ENCODE measurements at regions not wholly inside any gene's neighbourhood (a gene's known extent, or its start where the extent isn't known, plus 50 kb on each side); places are given as distances from the start of the nearest gene placed in this dataset.

DNA sequence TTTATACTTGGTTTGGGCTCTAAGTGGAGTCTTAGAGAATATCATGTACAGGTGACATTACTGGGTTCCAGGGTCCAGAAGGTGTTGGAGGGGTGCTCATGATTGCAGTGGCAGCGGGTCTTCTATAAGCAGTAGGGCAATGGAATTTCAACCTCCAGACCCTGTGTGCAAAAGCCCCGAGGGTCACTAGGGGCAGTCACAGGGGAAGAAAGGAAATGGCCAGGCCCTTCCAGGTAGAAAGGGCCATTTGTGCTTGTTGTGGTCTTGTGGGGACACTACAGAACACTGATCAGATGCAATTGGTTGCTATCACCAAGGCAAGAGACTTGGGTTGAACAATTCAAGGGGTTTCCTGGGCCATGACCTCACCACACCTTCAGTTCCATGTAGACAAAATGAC is 283.4 kb downstream of the GADD45G start:
- TF ChIP-seq, protein P1, sequence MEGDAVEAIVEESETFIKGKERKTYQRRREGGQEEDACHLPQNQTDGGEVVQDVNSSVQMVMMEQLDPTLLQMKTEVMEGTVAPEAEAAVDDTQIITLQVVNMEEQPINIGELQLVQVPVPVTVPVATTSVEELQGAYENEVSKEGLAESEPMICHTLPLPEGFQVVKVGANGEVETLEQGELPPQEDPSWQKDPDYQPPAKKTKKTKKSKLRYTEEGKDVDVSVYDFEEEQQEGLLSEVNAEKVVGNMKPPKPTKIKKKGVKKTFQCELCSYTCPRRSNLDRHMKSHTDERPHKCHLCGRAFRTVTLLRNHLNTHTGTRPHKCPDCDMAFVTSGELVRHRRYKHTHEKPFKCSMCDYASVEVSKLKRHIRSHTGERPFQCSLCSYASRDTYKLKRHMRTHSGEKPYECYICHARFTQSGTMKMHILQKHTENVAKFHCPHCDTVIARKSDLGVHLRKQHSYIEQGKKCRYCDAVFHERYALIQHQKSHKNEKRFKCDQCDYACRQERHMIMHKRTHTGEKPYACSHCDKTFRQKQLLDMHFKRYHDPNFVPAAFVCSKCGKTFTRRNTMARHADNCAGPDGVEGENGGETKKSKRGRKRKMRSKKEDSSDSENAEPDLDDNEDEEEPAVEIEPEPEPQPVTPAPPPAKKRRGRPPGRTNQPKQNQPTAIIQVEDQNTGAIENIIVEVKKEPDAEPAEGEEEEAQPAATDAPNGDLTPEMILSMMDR (IDR thresholded peaks at IDR 0.05): no peak
- TF ChIP-seq POLR2A (IDR thresholded peaks at IDR 0.05): no peak
